ENCODE measurements at regions not wholly inside any gene's neighbourhood (a gene's known extent, or its start where the extent isn't known, plus 50 kb on each side); places are given as distances from the start of the nearest gene placed in this dataset.

DNA sequence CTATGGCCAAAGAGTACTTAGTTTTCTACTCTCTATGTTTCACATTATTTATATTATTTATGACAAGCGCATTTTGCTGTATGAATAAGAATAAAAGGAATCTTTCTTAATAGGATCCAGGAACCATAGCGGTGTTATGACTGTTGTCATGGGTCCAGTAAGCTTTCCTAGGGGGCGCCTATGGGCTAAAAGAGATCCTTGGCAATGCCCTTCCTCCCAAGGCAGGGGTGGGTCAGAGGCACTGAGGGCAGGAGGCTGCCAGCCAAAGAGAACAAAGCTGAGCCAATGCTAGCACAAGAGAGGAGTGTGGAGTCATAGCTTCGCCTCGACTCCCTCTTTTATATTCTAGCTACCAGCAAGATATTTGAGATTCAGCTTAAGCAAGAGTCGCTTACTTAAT, 98.4 kb upstream of the GNAQ start:
- no peak overlapping the region for H3K18ac ChIP-seq (ENCODE audit: insufficient read length, low read depth, low read length)
- no peak overlapping the region for H3K4me3 Mint-ChIP-seq
- no peak overlapping the region for H3K4me2 ChIP-seq (ENCODE audit: insufficient read depth, insufficient read length, low read length)
- no CpG with 5 or more reads among the region's 6 CpGs for WGBS (ENCODE audit: extremely low coverage, insufficient read length, low lambda C conversion rate)
- peak; percentile 86 for DNase-seq
- no peak overlapping the region for H2AFZ ChIP-seq (ENCODE audit: low read length)
- no peak overlapping the region for H2BK15ac ChIP-seq (ENCODE audit: low read depth, low read length)
- no peak overlapping the region for H4K5ac ChIP-seq (ENCODE audit: insufficient read length, low read depth, low read length)
- H3K4me1 ChIP-seq (ENCODE audit: insufficient read depth, low read length) = 0 out of 2 replicates have a peak, but pooled peaks cover 2% of the 10 kb centered on the region
- no peak overlapping the region for H2BK5ac ChIP-seq (ENCODE audit: insufficient read length, low read length)
- no peak overlapping the region for H2BK20ac ChIP-seq (ENCODE audit: low read depth, low read length, poor library complexity, severe bottlenecking)
- no peak overlapping the region for H3K23ac ChIP-seq (ENCODE audit: insufficient read length, low read depth, low read length)
- H3K14ac ChIP-seq (ENCODE audit: insufficient read depth, low read length) = no peak overlapping the region
- no peak overlapping the region for H2BK120ac ChIP-seq (ENCODE audit: low read depth, low read length, poor library complexity, severe bottlenecking)
- H3T11ph ChIP-seq (ENCODE audit: low read length) = no peak overlapping the region
- H3K27ac Mint-ChIP-seq = no peak overlapping the region
- no peak overlapping the region for H2BK12ac ChIP-seq (ENCODE audit: insufficient read length, low read depth, low read length)
- H3K27me3 Mint-ChIP-seq (ENCODE audit: low read depth) = peaks cover 3% of the 10 kb centered on the region
- no peak overlapping the region for H3K27ac ChIP-seq (ENCODE audit: insufficient read length, low read depth, low read length)
- H3K4ac ChIP-seq (ENCODE audit: low read depth, low read length) = no peak overlapping the region
- TF ChIP-seq, protein P1, sequence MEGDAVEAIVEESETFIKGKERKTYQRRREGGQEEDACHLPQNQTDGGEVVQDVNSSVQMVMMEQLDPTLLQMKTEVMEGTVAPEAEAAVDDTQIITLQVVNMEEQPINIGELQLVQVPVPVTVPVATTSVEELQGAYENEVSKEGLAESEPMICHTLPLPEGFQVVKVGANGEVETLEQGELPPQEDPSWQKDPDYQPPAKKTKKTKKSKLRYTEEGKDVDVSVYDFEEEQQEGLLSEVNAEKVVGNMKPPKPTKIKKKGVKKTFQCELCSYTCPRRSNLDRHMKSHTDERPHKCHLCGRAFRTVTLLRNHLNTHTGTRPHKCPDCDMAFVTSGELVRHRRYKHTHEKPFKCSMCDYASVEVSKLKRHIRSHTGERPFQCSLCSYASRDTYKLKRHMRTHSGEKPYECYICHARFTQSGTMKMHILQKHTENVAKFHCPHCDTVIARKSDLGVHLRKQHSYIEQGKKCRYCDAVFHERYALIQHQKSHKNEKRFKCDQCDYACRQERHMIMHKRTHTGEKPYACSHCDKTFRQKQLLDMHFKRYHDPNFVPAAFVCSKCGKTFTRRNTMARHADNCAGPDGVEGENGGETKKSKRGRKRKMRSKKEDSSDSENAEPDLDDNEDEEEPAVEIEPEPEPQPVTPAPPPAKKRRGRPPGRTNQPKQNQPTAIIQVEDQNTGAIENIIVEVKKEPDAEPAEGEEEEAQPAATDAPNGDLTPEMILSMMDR (conservative IDR thresholded peaks at IDR 0.05) = peak; percentile 78
- H4K8ac ChIP-seq (replicated peaks; ENCODE audit: insufficient read length, low read depth, low read length) = no peak overlapping the region
- H4K20me1 ChIP-seq (ENCODE audit: control insufficient read depth, insufficient read depth, insufficient read length) = no peaks in the 10 kb centered on the region
- no peaks in the 10 kb centered on the region for H3K36me3 Mint-ChIP-seq (ENCODE audit: insufficient read depth in 1 of 3, low read depth in 3 of 3)
- peaks cover 2 to 4% of the 10 kb centered on the region in 2 experiments; a peak in 3 of 4 replicates for H3K4me1 Mint-ChIP-seq
- H3K9me3 Mint-ChIP-seq = no peaks in the 10 kb centered on the region
- no peaks in the 10 kb centered on the region for H3K79me1 ChIP-seq (ENCODE audit: insufficient read depth, low read depth, low read length, poor library complexity, severe bottlenecking)
- H3K79me2 ChIP-seq (ENCODE audit: insufficient read depth, low read length) = no peaks in the 10 kb centered on the region
- H3K9me3 ChIP-seq (ENCODE audit: control insufficient read depth, low read depth, low read length) = no peaks in the 10 kb centered on the region
- no peak overlapping the region for H4K91ac ChIP-seq (ENCODE audit: insufficient read length, low read depth, low read length)
- no peak overlapping the region for H2AK5ac ChIP-seq (ENCODE audit: insufficient read length, low read length)
- H3K56ac ChIP-seq (ENCODE audit: insufficient read length, low read depth, low read length) = no peak overlapping the region
- H3K9ac ChIP-seq (ENCODE audit: extremely low read depth, insufficient read length, low read length) = no peak overlapping the region
- H3K27me3 ChIP-seq (ENCODE audit: insufficient read depth, low read length) = no peaks in the 10 kb centered on the region
- H3K23me2 ChIP-seq (ENCODE audit: insufficient read length, low read depth, low read length, poor library complexity, severe bottlenecking) = no peaks in the 10 kb centered on the region

Measured in H9 (cell line).